NB4 (cell line): ENCODE measurements at regions not wholly inside any gene's neighbourhood (a gene's known extent, or its start where the extent isn't known, plus 50 kb on each side); places are given as distances from the start of the nearest gene placed in this dataset.

ENCODE experiments used
- POLR2A ChIP-seq: IDR thresholded peaks from 2 replicates; pipeline ENCODE4 v1.6.1; 2011; ENCODE audit warnings: mild to moderate bottlenecking; ENCODE audit not compliant: insufficient read length; ENCODE audit errors: extremely low read depth
- TF ChIP-seq, protein P1 (sequence below): IDR thresholded peaks from one replicate; pipeline ENCODE4 v1.5.1; 2012; ENCODE audit warnings: low read depth, low read length

DNA sequence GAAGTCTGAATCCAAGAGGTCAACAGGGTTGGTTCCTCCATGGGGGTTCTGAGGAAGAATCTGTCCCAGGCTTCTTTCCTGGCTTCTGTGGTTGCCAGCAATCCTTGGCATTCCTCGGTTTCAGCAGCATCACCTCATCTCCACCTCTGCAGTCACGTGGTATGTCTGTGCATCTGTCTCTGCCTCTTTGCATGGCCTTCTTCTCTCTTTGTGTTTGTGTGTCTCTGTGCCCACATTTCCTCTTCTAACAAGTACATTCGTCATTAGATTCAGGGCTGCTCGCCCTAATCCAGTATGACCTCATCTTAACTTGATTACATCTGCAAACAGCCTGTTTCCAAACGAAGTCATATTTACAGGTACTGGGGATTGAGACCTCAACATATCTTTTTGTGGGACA, 114.0 kb downstream of the BCOR start:
- TF ChIP-seq, protein P1, sequence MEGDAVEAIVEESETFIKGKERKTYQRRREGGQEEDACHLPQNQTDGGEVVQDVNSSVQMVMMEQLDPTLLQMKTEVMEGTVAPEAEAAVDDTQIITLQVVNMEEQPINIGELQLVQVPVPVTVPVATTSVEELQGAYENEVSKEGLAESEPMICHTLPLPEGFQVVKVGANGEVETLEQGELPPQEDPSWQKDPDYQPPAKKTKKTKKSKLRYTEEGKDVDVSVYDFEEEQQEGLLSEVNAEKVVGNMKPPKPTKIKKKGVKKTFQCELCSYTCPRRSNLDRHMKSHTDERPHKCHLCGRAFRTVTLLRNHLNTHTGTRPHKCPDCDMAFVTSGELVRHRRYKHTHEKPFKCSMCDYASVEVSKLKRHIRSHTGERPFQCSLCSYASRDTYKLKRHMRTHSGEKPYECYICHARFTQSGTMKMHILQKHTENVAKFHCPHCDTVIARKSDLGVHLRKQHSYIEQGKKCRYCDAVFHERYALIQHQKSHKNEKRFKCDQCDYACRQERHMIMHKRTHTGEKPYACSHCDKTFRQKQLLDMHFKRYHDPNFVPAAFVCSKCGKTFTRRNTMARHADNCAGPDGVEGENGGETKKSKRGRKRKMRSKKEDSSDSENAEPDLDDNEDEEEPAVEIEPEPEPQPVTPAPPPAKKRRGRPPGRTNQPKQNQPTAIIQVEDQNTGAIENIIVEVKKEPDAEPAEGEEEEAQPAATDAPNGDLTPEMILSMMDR: no peak
- TF ChIP-seq POLR2A: no peak
